Lung (tissue), 11 donors: ENCODE measurements at regions not wholly inside any gene's neighbourhood (a gene's known extent, or its start where the extent isn't known, plus 50 kb on each side); places are given as distances from the start of the nearest gene placed in this dataset.
A peak's percentile ranks its signal among the peaks of the same experiment; 100 is the strongest.

ENCODE experiments used
- ATAC-seq: fragments of 200-7000 bp; cut with Tn5 transposase; one replicate; pipeline ENCODE4 v1.9.1; 2020; ENCODE audit warnings: moderate number of reproducible peaks; ENCODE audit not compliant: insufficient read depth, low FRiP score
- DNase-seq, 3 donors: peaks; one replicate each; pipeline ENCODE4 v3.0.0-alpha.2; 2013 to 2017
- H3K27ac ChIP-seq, 2 donors: one replicate each; pipeline ENCODE4 v1.5.1; 2013; ENCODE audit warnings: mild to moderate bottlenecking in 2 of 2, moderate library complexity in 2 of 2, control low read depth in 1 of 2, inconsistent platforms in 1 of 2, low read depth in 1 of 2, low read length in 1 of 2
- H3K27me3 ChIP-seq, 3 donors: one replicate each; pipeline ENCODE4 v1.5.1; 2013; ENCODE audit warnings: low read length in 2 of 3; ENCODE audit not compliant: control insufficient read depth in 3 of 3, insufficient read depth in 3 of 3
- H3K36me3 ChIP-seq, 4 donors: one replicate each; pipeline ENCODE4 v1.5.1; 2013; ENCODE audit warnings: low read length in 4 of 4, mild to moderate bottlenecking in 1 of 4, moderate library complexity in 1 of 4; ENCODE audit not compliant: control insufficient read depth in 4 of 4, insufficient read depth in 4 of 4
- H3K4me1 ChIP-seq, 5 donors: one replicate each; pipeline ENCODE4 v1.5.1; 2013; ENCODE audit warnings: low read length in 5 of 5, mild to moderate bottlenecking in 2 of 5, moderate library complexity in 1 of 5; ENCODE audit not compliant: control insufficient read depth in 5 of 5, insufficient read depth in 5 of 5
- H3K4me3 ChIP-seq: one replicate; pipeline ENCODE4 v1.5.1; 2013; ENCODE audit warnings: mild to moderate bottlenecking, control low read depth, moderate library complexity
- H3K9ac ChIP-seq, 2 donors: one replicate each; pipeline ENCODE4 v1.5.1; 2013; ENCODE audit warnings: low read length in 2 of 2, control low read depth in 1 of 2; ENCODE audit not compliant: insufficient read depth in 1 of 2
- H3K9me3 ChIP-seq, 4 donors: one replicate each; pipeline ENCODE4 v1.5.1; 2013; ENCODE audit warnings: low read length in 3 of 4, mild to moderate bottlenecking in 1 of 4, moderate library complexity in 1 of 4; ENCODE audit not compliant: control insufficient read depth in 4 of 4, insufficient read depth in 3 of 4
- CTCF ChIP-seq: IDR thresholded peaks from 2 replicates; pipeline ENCODE4 v1.5.1; 2012; ENCODE audit warnings: mild to moderate bottlenecking; ENCODE audit errors: control extremely low read depth, extremely low read depth
- WGBS, 2 donors: extraction: QIAGEN DNeasy Blood & Tissue Kit; methylation state at CpG; one replicate each; pipeline ENCODE4 v1.1.7; 2013; 5-methylcytosine and 5-hydroxymethylcytosine counted together
- donor health status: control.
- donor health status: control.
- donor health status: Bipolar disorder and iron deficiency.
- donor health status: healthy.
- donor health status: DM: yes; HTN: yes; CAD: no.

- no peak for TF ChIP-seq CTCF
- Histone ChIP-seq H3K4me3 (no peak overlapping the region), H3K9me3 (no peaks in the 10 kb centered on the region), H3K27me3 (no peaks in the 10 kb centered on the region), H3K27ac (no peak overlapping the region), H3K9ac (no peak overlapping the region), H3K4me1 (peaks cover 0 to 23% (median 7%) of the 10 kb centered on the region in 5 donors), H3K36me3 (peaks cover 0 to 2% (median 0%) of the 10 kb centered on the region in 4 donors)
- ATAC-seq = no peak
- WGBS, 2 donors = 75 to 87% methylated on average over 8 of the region's 8 CpGs
- peak in 2 of 3 donors; percentile 23 to 38 for DNase-seq
These were observed 87.6 kb upstream of the CLMN start for GRCh38 chr14:95407354-95407753.

DNA sequence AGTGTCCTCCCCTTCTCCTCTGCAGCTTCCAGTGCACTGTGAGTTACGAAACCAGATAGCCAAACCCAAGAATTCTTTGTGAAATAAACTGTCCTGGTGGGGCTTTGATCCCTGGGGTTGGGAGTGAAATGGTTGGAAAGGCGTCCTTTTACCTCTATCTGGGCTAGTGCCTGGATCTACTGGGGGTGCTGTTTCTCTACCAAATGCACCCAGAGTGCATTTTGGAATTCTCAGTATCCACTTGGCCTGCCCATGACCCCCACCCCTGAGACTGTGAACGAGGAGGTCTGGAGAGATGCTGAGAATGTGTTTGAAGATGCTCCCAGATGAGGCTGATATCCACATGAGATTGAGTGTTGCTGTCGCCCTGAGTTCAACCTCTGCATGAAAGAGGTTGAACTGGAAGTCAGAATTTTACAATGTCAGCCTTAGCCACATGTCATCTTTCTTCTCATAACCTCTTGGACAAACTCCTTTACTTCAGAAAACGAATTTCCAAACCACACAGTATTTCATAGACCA is 87.1 kb upstream of the CLMN start:
- Histone ChIP-seq H3K4me1 (peaks cover 0 to 23% (median 7%) of the 10 kb centered on the region in 5 donors), H3K4me3 (no peak overlapping the region), H3K36me3 (peaks cover 0 to 2% (median 0%) of the 10 kb centered on the region in 4 donors), H3K27me3 (no peaks in the 10 kb centered on the region), H3K9ac (no peak overlapping the region), H3K27ac (no peak overlapping the region), H3K9me3 (no peaks in the 10 kb centered on the region)
- no peak for TF ChIP-seq CTCF
- ATAC-seq (no peak), DNase-seq (no peak)
- 71 to 74% methylated on average over 5 of the region's 5 CpGs for WGBS, 2 donors

DNA sequence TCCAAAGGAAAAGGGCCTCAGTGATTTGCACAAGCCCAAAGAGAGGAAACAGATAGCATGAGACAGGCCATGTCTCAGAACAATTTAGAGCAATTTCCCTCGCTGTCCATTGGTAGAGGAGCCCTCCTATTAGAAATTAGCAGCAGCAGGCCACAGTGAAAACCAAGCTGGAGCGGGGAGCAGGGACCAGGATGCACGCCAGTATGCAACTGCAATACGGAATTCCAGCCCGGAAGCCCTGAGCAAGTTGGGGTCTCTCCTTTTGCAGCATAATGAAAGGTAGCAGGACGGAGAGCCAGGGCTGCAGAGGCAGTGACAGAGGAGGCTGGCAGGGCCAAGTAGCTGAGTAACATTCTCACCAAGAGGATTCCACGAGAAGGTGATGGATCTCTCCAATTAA is 84.9 kb upstream of the CLMN start:
- 80 to 87% methylated on average over 7 of the region's 7 CpGs for WGBS, 2 donors
- Histone ChIP-seq H3K9ac (peak overlapping the region in 1 of 2 donors; percentile 16), H3K4me1 (peaks cover 0 to 20% (median 7%) of the 10 kb centered on the region in 5 donors), H3K9me3 (no peaks in the 10 kb centered on the region), H3K27ac (no peak overlapping the region), H3K4me3 (no peak overlapping the region), H3K36me3 (peaks cover 0 to 2% (median 0%) of the 10 kb centered on the region in 4 donors), H3K27me3 (no peaks in the 10 kb centered on the region)
- no peak for DNase-seq
- TF ChIP-seq CTCF = no peak
- no peak for ATAC-seq

- Histone ChIP-seq H3K9me3 (no peaks in the 10 kb centered on the region), H3K27ac (no peak overlapping the region), H3K36me3 (no peaks in the 10 kb centered on the region), H3K4me1 (peaks cover 0 to 5% (median 3%) of the 10 kb centered on the region in 5 donors), H3K9ac (no peak overlapping the region), H3K4me3 (no peak overlapping the region), H3K27me3 (no peaks in the 10 kb centered on the region)
- TF ChIP-seq CTCF = no peak
- ATAC-seq (no peak), DNase-seq (no peak)
- WGBS, 2 donors = 75 to 81% methylated on average over 5 of the region's 5 CpGs
These were observed 82.9 kb upstream of the CLMN start for GRCh38 chr14:95402578-95402977.
